Left lobe of liver (tissue), 2 donors: ENCODE measurements at regions not wholly inside any gene's neighbourhood (a gene's known extent, or its start where the extent isn't known, plus 50 kb on each side); places are given as distances from the start of the nearest gene placed in this dataset.
"Not testable (repeated sequence)": the region's sequence is repeated elsewhere in the genome, so short reads cannot be mapped to it uniquely, and the experiment has no call there.

Experiments used
- ATAC-seq: fragments of 200-7000 bp; cut with Tn5 transposase; one replicate; pipeline ENCODE4 v1.9.1; 2020; ENCODE audit warnings: mild to moderate bottlenecking, moderate library complexity
- DNase-seq: peaks from one replicate; pipeline ENCODE4 v3.0.0-alpha.2; 2020; ENCODE audit warnings: low spot score
- donor health status: DM: no; HTN: no; CAD: no; lungs with moderate emphysema.
- donor health status: DM: no; HTN: yes; CAD: no.

GRCh38 chr12:63415357-63415756 is 252.9 kb downstream of the DPY19L2 start:
- ATAC-seq: no peak

DNA sequence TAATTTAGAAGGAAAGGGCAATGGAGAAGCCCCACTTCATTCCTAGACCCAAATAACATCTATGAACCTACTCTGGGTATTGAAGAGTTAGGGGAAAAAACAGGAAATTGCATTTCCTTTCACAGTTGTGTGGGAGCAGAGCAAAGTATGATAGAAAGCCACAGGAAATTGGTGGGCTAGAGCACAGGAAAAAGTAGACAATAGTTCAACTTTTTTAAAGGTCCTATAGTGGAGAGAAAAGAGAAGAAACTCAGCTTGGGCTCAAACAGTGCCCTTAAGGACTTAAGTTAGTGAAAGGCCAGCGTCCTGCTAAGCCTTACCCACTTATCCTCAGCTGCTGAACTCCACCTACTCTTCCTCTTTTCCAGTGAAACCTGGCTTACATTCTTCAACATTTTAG is 258.1 kb downstream of the DPY19L2 start:
- ATAC-seq: no peak

More at GRCh38 chr12:63415357-63415756, 252.9 kb downstream of the DPY19L2 start:
- DNase-seq: no peak

DNA sequence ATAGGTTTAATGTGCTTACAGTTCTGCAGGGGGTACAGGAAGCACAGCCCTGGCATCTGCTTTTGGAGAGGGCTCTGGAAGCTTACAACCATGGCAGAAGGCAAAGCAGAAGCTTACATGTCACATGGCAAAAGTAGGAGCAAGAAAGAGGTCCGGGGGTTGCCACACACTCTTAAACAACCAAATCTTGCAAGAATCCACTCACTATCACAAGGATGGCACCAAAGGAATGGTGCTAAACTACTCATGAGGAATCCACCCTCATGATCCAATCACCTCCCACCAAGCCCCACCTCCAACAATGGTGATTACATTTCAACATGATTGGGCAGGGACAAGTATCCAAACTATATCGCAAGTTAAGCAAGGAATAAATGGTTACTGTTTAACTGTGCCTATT is 255.8 kb upstream of the AVPR1A start:
- ATAC-seq: no peak
- DNase-seq: no peak

More for the DNA sequence above, 258.1 kb downstream of the DPY19L2 start:
- DNase-seq: no peak

DNA sequence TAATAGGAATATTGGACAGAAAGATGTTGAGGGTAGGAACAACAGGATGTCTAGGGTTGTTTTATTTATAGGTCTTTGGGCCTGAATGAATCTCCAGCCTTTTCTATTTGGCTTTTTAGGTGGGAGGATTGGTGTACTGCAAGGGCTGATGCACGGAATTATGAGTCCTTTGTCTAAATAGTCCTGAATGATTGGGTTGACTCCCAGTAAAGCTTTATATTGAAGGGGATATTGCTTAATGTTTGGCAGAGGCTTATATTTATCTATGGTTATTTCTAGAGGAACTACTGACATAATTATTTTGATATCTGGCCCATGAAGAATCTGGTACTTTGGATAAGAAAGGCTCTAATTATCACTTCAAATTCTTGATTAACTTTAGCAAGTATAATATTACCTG is 253.6 kb upstream of the AVPR1A start:
- ATAC-seq (no peak), DNase-seq (no peak)

GRCh38 chr12:63403256-63403655 is 252.3 kb upstream of the AVPR1A start:
- ATAC-seq (no peak), DNase-seq (no peak)

GRCh38 chr12:63400718-63401117 is 249.7 kb upstream of the AVPR1A start:
- DNase-seq: no peak
- ATAC-seq: no peak

DNA sequence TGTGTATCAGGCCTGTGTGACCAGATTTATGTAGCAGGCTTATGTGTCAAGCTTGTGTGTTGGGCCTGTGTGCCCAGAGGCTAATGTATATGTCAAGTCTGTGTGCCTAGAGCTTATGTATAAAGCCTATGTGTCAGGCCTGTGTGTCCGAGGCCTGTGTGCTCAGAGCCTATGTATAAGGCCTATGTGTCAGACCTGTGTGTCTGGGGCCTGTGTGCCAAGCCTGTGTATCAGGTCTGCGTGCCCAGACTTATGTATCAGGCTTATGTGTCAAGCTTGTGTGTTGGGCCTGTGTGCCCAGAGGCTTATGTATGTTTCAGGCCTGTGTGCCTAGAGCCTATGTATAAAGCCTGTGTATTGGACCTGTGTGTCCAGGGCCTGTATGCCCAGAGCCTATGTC is 249.3 kb upstream of the AVPR1A start:
- ATAC-seq: no peak
- no peak for DNase-seq

GRCh38 chr12:63397807-63398206 is 246.8 kb upstream of the AVPR1A start:
- DNase-seq (no peak), ATAC-seq (no peak)

DNA sequence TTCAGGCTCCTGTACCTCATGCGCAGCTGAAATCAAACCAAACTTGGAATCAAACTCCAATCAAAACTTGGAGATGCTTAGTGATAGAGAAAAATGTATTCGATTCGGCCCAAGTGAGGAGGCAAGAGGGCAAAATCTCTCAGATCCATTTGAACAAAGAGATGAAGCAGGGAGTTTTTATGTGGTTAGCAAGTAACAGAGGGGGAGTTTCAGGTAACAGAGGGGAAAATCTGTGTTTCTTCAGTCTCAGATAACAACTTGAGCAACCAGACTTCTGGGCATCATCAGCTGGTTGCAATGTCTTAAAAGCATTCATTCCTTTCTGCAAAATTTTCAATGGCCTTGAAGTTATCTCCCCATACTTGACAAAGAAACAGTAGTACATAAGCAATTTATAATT is 245.1 kb upstream of the AVPR1A start:
- no peak for DNase-seq
- no peak for ATAC-seq

DNA sequence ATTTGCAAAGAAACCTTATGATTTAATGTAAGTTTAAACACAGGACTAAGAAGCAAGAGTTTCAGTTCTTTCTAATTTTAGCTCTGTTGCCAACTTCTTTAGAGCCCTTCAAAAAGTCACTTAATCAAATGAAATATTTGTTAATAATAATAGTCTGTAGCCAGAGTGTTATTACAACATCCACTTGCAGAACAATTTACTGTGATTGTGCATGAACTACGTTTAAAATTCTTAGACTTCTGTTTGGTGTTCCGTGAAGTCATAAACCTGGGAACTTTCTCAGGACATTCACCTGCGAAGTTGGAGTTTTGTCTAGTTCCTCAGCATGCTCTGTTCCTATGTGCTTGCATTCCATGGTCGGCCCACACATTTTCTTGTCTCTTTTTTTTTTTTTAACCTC is 244.0 kb upstream of the AVPR1A start:
- ATAC-seq (no peak), DNase-seq (no peak)

GRCh38 chr12:63394349-63394748 is 243.3 kb upstream of the AVPR1A start:
- DNase-seq (no peak), ATAC-seq (no peak)

GRCh38 chr12:63389211-63389610 is 238.2 kb upstream of the AVPR1A start:
- DNase-seq: no peak
- no peak for ATAC-seq

- no peak for ATAC-seq
- DNase-seq: no peak
Observed at GRCh38 chr12:63387771-63388170, 236.8 kb upstream of the AVPR1A start.

GRCh38 chr12:63382930-63383329 is 231.9 kb upstream of the AVPR1A start:
- DNase-seq (no peak), ATAC-seq (no peak)

GRCh38 chr12:63362791-63363190 is 211.8 kb upstream of the AVPR1A start:
- DNase-seq (no peak), ATAC-seq (no peak)

DNA sequence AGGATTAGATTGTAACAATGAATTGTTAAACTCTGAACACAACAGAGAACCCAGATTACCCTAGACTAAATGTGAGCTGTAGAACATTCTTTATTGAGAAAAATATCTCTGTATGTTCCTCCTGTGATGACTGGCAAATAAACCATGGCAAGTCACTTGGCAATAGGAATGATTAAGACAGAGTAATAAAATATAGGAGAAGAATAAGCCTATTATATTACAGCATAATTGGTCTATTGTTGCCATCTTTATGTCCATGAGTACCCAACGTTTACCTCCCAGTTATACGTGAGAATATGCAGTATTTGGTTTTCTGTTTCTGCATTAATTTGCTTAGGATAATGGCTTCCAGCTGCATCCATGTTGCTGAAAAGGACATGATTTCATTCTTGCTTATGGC is 211.2 kb upstream of the AVPR1A start:
- ATAC-seq (no peak), DNase-seq (no peak)

- no peak for ATAC-seq
Observed at GRCh38 chr12:63354969-63355368, 204.0 kb upstream of the AVPR1A start.

DNA sequence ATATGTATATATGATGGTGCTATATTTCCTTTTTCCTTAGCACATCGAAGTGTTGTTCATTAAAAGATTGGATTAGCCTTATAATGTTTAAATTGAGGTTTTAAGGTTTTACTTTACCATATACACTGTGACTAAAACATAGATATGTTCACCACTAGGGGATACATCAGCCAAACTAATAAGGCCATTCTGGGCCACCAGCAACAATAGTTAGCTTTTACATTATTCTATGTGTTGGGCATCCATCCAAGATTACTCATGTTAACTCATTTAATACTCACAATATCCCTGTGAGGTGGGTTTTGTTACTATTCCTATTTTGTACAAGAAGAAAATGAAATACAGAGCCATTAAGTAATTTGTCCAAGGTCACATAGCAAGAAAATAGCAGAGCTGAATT is 202.6 kb upstream of the AVPR1A start:
- ATAC-seq: no peak
- DNase-seq: no peak

More at GRCh38 chr12:63354969-63355368, 204.0 kb upstream of the AVPR1A start:
- no peak for DNase-seq

DNA sequence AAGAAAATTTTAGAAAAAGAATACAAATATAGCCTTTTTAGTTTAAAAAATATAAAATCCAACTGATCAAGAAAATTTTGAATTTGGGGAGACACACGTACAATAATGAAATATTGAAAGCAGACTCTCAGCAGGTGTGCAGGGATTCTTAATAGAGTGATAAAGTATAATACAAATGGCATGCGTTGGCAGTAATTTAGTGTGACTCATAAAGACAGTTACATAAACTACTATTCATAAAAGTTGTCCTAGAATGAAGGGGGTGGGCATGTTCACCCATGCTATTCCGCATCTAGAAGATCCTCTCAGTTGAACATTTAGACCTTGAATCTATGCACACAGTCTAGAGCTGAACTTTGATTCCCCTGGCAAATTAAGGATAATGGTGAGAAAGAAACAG is 200.4 kb upstream of the AVPR1A start:
- no peak for ATAC-seq
- no peak for DNase-seq

DNA sequence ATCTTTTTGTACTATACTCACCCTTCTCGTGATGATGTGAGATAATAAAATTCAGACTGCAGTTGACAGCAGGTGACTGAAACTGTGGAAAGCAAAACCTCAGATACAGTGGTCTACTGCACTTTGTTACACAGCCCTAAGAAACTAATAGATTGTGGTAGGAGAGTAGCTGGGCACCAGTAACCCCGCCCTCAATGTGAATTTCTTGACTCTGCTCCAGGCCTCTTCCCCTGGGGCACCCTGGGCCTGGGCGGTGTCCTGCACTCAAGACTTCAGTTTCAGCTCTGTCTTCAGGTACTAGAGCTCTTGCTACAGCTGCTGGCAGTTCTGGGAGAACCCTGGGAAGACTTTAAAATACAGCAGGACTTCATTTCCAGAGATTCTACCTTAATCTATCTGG is 197.6 kb upstream of the AVPR1A start:
- no peak for ATAC-seq
- DNase-seq: no peak

- not testable (repeated sequence) for ATAC-seq, DNase-seq
Observed at GRCh38 chr12:63337158-63337557, 186.2 kb upstream of the AVPR1A start.

- ATAC-seq (no peak), DNase-seq (no peak)
Observed at GRCh38 chr12:63326260-63326659, 175.3 kb upstream of the AVPR1A start.

GRCh38 chr12:63325757-63326156 is 174.8 kb upstream of the AVPR1A start:
- no peak for ATAC-seq
- DNase-seq: no peak

GRCh38 chr12:63323942-63324341 is 172.9 kb upstream of the AVPR1A start:
- ATAC-seq: no peak
- no peak for DNase-seq
